ENCODE measurements at regions not wholly inside any gene's neighbourhood (a gene's known extent, or its start where the extent isn't known, plus 50 kb on each side); places are given as distances from the start of the nearest gene placed in this dataset.

DNA sequence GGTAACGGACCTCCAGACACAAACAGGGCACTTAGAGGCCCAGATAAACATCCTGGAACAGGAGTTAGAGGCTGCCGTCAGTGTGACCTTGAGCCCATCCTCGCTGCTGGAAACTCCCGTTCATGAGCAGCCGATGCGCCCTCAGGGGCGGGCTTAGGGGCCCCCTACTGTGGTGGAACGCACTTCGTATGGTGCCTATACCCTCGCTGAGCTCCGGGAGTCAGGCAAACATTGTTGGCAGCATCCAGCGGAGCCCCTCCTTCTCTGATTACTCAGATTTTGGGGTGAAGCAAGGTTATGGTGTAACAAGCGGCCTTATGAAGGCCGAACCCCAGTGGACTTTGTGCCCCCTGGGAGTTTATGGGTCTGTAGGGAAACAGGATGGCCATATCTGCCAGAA is 205.3 kb upstream of the SYT4 start:
- DNase-seq = no peak

DNA sequence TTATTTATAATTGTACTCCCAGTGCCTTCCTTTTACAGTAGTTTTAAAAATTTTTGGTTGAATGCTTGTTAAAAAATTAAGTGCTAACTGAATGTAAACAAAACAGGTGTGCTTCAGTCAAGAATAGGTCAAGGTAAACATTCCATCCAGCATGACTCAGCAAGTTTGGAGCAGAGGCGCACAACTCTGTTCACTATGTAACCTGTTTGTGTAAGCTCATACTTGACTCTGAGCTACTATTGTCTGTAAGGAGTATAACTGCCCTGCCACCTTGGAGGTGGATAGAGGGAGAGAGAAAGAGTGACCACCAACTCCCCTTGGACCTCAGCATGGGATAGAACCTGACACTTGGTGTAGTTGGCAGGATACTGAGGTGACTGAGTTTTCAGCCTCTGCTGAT is 207.4 kb upstream of the SYT4 start:
- no peak for DNase-seq

DNA sequence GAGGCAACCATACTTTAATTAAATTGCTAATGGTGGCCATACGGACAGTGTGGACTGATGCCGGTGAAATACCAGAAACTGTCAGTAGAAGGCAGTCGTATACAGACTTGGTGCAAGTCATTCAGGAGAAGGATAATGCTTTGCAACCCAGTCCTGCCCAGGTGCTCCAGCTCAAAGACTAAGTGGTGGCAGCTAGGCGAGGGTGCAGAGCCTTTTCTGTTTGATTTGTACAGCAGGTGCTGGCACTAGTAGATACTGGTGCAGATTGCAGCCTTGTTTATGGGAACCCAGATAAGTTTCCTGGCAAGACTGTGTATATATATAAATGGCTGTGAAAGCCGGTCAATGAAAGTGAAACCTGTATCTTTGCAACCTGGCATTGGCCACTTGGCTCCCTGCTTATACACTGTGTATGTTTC is 208.3 kb upstream of the SYT4 start:
- DNase-seq = no peak

DNA sequence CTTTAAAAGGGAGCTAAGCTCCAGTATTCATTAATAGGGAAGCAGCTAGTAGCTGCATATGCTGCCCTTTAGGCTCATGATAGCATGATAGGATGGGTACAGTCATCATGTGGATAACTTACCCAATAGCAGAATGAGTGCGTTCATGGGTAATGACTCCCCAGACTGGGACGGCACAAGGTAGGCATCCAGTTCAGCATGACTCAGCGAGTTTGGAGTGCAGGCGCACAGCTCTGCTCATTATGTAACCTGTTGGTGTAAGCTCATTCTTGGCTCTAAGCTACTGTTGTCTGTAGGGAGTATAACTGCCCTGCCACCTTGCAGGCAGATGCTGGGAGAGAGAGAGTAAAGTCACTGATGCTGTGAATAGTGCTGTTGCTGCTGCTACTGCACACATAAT is 209.2 kb upstream of the SYT4 start:
- no peak for DNase-seq

DNA sequence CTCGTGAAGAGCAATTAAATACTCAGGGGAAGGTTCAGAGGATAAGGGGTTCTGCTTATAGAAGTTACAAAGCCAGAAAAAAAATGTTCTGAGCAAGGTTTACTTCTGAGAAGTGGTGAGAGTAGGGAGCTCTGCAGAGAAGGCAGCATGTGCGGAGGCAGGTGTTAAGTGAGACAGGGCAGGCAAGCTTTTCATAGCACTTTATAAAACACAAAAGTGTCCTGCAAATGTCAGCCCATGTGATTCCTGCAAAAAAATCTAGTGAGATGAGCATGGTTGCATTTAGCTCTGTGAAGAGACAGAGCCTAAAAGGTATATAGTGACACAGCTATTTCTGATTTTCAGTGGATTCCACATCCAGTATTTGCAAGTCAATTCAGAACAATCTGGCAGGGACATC is 223.8 kb upstream of the SYT4 start:
- no peak for DNase-seq

DNA sequence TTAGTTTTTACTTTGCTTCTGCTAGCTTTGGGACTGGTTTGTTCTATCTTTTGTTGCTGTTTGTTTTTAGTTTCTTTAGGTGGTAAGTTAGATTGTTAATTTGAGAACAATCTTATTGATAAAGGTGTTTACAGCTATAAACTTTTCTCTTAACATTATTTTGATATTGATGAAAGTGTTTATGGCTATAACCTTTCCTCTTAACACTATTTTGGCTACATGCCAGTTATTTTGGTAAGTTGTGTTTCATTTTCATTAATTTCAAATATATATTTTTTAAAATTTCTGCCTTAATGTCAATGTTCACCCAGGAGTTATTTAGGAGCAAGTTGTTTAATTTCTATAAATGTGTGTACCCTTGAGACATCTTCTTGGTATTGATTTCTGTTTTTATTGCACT is 229.6 kb upstream of the SYT4 start:
- no peak for DNase-seq

DNA sequence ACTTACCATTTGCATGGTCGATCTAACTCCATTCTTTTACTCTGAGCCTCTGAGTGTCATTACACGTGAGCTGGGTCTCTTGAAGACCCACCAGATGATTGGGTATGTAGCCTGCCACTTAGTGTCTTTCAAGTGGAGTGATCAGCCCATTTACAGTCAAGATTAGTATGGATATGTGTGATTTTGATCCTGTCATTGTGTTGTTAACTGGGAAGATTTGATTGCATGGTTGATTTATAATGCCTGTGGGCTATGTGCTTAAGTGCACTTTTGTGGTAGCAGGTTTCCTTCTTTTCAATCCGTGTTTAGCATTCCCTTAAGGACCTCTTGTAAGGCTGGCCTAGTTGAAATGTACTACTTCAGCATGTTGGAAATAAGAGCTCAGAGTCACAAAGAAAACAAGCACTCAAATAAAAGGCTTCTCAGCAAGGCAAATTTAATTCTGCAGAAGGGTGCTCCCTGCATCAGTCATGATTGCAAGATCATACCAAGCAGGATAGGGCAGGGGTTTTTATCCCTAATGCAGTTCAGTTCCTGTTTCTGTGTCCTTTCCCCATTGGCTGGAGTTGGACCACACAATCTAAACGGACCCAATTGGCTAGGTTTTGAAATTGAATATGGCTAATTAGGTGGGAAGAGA is 230.7 kb upstream of the SYT4 start:
- DNase-seq = no peak

DNA sequence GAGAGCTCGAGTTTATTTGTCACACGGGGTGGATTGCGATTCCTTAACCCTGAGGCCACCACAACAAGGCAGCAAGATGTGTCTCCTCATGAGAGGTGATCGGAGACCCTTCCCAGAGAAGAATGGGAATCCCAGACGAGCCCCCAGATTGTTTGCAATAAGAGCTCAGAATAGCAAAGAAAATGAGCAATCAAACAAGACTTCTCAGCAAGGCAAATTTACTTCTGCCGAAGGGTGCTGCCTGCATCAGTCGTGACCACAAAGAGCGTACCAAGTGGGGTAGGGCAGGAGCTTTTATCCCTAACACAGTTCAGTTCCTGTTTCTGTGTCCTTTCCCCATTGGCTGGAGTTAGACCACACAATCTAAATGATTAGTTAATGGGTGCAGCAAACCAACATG is 237.5 kb upstream of the SYT4 start:
- DNase-seq = no peak

DNA sequence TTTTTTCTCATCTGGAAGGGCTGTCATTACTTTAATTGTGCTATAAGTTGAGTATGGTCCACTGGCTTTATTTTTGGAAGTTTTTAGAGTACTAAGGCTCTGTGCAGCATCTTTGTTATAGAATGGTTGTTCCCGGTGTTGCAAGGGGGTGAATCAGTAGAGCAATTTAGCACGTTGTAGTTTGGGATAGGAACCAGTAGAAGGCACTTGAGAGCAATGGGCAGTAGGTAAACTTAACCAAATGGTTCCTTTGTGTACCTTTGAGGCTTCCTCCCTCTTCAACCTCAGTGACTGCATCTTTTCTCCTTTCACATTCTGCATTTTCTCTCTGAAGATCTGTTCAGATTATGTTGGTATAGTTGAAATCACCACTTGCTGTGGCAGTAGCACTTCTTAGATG is 238.2 kb upstream of the SYT4 start:
- DNase-seq = no peak

DNA sequence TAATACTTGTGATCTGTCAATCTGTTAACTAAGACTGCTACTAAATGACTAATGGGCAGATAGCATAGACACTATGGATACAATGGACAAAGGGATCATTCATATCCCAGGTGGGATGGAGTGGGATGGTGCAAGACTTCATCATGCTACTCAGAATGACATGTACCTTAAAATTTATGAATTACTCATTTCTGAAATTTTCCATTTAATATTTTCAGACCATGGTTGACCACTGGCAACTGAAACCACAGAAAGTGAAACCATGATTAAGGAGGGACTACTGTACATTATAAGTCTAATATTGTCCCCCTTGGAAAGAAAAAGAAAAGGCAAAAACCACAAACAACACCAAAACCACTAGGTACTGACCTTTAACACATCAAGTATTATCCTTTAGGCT is 247.0 kb upstream of the SYT4 start:
- DNase-seq = no peak

DNA sequence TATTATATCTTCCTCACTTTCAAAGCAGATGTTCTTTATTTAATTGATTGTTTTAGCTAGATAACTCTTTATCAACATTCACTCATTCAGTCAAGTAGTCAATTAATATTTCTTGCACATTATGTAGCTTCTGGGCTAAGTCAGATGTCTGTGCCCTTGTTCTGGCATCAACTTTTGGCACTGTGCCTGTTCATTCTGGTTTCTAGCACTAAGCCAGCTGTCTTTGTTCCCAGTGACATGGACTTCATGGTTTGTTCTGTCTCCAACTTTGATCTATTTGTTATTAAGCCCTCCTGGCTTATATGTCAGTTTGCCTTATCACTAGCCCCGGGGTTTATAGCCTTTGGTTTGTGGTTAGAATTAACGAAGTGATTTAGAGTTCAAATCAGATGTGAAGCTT is 247.9 kb upstream of the SYT4 start:
- no peak for DNase-seq

DNA sequence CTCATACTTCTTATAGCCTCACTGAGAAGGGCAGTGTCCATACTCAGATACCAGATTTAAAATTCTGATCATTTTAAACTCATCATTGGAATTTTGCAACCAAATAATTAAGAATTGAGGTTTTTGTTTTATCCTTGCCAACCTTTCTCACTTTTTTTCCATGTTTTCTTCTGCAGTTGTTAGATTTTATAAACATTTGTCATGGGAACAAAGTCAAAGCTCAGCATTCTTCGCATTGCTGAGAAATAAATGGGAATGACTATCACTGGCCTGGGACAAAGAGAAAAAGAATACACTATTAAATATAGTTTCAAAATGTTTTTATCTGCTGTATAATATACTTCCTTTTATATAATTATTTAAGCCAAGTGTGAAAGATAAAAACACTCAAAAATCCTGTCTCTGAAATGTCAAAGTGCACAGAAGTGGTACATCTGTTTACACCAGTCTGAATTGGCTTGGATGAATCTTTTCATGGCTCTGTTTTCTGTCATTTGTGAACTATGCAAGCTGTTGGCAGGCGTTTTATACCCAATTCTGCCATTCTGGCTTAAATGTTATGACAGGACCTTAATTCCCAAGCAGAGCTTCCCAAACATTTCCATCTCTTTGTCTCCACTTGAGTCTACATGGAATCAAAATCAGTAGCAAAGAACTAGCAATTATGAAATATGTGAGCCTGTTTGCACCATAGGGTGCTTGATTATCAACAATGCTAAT is 249.3 kb upstream of the SYT4 start:
- DNase-seq = no peak

DNA sequence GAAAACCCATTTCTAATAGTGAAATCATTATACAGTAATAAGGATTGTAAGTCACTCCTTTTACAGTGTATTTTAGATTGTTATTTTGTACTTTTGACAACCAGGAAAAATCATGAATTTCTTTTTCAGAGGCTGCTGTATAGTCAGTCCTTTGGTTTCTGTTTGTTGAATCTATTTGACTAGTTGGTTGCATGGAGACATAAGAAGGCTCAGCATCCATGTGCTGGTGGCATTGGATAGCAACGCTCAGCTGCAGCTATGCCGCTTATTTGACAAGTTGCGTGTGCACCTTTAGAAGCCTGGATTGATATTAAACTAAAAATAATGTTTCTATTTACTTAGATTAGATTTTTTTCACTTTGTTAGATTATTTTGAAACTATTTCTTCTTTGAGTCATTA is 254.1 kb upstream of the SYT4 start:
- no peak for DNase-seq

DNA sequence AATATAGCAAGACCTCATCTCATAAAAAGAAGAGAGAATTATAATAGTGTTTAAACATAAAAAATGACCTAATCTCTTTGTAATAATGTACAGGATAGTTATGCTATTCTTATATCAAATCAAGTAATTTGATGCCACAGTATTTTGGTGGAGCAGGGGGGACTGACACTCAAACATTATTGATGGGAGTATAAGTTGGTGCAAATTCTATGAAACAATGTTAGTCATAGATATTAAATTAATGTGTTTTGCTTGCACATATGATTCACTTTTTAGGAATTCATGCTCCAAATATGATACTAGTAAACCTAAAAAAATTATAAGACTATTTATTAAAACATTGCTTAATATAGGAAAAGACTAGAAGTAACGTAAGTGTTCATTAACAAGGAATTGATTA is 256.1 kb upstream of the SYT4 start:
- DNase-seq = no peak

DNA sequence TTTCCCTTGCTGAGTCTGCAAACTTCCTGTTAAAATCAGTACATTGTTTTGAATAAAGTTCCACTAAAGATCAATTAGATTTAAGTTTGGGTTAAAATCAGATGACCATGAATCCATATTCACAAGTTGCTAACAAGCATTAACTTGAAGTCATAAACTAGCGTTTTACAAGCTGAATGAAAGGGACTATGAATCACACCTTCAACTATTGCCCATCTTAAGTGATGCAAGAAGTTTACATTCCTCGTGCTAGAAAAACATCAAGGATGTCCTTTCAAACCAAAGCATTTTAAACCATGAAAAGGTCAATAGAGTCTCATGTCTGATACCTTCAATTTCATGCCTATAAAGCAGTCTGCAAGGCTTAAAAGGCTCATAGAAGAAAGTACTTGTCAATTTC is 257.2 kb upstream of the SYT4 start:
- DNase-seq = no peak

DNA sequence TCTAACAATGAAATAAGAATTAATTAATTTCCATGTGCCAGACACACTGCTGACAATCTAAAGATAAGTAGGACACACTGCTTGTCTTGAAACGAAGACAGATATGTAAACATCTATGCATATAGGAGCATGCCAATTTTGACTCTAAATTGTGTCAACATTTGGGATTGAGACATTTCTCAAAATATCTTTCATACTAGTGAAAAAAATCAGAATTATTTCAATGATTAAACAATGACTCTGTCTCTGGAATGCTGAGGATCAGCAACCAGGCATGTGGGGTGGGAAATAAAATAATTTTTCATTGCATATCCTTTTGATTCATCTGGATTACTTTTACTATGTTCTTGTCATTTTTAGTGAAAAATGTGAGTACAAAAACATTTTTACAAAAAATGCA is 262.6 kb upstream of the SYT4 start:
- no peak for DNase-seq

DNA sequence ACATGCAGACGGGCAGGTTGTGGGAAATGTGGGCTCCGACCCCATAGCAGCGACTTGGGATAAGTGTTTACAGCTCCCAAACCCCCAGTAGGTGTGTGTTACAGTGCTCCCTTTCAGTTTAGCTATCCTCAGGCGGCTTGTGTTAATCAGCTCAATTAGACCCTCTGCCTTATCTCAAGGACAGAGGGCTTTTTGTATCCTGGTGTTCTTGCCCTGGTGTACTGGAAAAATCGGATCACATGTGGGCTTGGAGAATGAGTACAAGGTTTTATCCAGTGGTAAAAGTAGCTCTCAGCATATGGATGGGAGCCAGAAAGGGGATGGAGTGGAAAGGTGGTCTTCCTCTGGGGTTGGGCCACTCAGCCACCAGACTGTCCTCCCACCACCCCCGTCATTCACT is 264.7 kb upstream of the SYT4 start:
- no peak for DNase-seq

DNA sequence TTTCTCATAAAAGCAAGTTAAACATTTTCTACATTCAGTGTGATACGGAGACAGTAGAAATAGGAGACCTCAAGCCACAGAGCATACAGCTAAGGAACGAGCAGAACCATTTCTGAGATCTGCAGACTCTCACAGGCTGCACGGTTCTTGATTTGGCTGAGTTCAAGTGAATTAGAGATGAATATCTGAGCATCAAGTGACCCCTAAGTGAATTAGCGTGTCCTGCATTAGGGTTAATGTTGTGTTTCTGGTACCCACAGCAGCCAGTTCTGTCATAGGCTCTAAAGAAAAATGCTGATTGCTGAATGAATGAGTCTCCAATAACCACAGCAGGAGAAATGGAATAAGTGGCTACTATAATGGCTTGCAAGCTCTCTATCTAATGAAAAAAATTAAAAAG is 265.9 kb upstream of the SYT4 start:
- no peak for DNase-seq

DNA sequence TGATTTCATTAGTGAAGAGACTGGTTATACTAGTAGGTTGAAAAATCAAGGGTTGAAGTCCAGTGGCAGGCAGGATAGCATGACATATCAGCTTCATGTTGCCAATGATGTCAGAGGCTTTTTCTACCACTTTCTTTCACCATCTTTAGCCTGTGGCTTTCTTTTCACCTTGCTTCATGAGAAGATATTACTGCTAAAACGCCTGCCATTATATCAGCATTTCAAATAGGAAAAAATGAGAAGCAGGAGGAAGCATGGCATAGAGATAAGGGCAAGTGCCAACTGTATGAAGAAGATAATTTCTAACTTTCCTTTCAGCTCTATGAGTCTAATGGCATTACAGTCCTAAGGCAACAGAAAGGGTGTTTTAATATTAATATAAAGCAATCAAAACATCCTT is 270.2 kb upstream of the SYT4 start:
- DNase-seq = no peak

DNA sequence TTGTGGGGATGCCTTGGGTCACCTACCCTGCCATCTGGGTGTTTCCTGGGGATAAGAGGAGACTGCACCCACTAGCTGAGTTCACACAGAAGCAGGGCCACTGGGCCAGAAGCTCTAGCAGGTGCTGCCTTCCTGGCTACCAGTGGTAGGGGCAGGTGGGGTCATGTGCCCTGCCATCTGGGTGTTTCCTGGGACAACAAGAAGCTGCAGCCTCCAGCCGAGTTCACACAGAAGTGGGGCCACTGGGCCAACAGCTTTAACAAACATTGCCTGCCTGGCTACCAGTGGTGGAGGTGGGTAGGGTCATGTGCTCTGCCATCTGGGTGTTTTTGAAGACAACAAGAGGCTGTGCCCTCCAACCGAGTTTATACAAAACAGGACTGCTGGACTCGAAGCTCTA is 282.2 kb upstream of the SYT4 start:
- no peak for DNase-seq

DNA sequence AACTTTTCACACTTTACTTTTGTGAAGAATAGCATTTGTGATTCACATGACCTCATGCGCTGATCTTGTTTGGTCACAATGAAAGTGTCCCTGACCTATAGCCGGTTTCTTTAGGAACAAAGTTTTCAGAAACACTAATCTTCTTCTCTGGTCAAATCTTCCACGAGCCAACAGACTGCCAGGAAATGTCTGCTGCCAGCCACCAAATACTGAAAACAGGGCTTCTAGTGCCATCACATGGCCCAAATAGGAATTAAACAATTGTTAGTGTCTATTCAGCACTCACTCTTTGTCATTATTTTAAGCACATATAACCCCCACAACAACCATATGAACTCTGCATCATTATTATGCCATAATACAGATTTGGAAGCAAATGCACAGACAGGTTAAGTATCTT is 286.5 kb upstream of the SYT4 start:
- DNase-seq = peak; percentile 7

DNA sequence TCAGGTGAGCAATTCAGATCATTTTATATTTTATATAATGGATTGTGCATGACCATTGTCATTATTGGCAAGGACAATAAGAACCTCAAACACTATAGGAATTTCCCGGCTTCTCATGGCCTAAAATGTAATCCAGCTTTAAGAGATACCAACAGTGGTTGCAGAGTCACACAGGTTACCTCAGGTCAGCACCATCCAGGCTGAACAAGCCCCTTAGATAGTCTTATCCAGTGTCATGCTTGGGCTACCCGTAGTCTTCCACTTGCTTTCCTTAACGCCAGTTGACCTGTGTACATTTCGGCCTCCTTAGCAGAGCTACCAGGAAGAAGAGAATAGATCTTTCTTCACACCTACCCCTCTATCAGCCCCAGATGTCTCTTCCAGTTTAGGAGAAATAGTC is 293.3 kb upstream of the SYT4 start:
- no peak for DNase-seq

DNA sequence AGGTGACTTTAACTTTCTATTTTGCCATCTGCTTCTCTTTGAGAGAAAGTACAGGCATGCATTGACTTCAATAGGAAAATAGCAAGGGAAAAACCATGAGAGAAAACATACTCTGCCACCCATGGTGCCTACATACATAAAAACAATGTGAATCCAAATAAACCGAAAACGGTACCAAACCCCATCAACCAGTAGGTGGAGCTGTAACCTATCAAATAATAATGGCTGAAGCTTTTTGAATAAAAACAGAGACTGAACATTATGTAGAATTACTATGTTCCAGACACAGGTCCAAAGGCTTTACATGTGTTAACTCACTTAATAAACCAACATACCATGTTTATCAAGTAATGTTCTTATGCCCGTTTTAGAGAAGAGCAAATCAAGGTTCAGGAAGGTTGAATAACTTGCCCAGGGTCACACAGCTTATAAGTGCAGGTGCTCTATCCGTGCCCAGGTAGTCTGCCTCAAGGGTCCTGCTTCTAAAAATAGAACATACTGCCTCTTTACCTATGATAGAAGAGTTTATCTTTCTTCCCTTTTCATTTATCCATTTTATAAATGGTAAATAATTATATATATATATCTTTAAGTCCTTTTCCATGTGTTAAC is 293.9 kb upstream of the SYT4 start:
- peak; percentile 28 for DNase-seq

DNA sequence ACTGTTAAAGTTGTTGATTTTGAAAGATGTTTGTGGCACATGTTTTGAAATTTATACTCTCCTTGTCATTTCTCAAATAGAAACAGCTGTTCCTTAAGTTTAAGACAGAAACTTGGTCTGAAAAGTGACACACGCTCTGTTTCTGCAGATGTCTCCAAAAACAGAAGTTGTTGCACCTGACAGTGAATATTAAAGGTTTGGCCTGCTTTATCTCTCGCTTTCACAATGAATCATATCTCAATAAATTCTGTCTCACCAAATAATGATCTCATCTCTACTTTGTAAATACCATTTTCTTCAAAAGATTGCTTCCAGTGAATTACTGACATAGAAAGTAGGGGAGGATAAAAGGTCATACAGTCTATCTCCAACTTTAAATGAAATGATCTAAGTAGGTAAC is 294.9 kb upstream of the SYT4 start:
- DNase-seq = no peak

DNA sequence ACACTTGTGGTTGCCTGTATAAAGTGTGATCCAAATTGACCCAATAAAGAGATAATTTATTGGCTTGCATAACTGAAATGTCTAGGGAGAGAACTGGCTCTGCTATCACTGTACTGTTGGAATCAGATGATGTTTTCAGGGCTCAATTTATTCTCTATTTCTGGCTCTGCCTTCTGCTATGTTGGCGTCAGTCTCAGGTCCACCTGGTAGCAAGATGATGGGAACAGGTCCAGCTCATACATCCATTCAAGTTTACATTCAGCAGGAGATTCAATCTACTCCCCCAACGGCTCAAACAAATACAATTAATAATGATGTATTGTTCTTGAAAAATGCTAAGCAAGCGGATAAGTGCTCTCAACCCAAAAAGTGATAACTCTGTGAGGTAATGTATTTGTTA is 297.7 kb upstream of the SYT4 start:
- no peak for DNase-seq
